Keratinocyte (primary cell): ENCODE measurements at regions not wholly inside any gene's neighbourhood (a gene's known extent, or its start where the extent isn't known, plus 50 kb on each side); places are given as distances from the start of the nearest gene placed in this dataset.

Experiments
- DNase-seq: peaks from one replicate; pipeline ENCODE4 v3.0.0-alpha.2; 2011; ENCODE audit warnings: low read depth, missing footprints, low spot score
- FAIRE-seq: peaks from 2 replicates; lab custom pipeline; 2011; peaks lifted over from hg19 to GRCh38; lab: Jason Lieb, UNC
- H2AFZ ChIP-seq: 2 replicates; pipeline ENCODE4 v1.6.0; 2012; ENCODE audit warnings: low read length, control low read depth, inconsistent platforms; ENCODE audit not compliant: control insufficient read depth
- H3K27ac ChIP-seq: 2 replicates; pipeline ENCODE4 v1.5.1; 2011; ENCODE audit warnings: low read length; ENCODE audit not compliant: control insufficient read depth, insufficient read depth
- H3K27me3 ChIP-seq: 3 replicates; pipeline ENCODE4 v1.6.0; 2011; ENCODE audit warnings: low read length; ENCODE audit not compliant: control insufficient read depth, insufficient read depth; ENCODE audit errors: extremely low read depth
- H3K36me3 ChIP-seq, 2 experiments: 2 replicates in 1 of 2; 3 replicates in 1 of 2; pipeline ENCODE4 v1.5.1; 2011; ENCODE audit warnings: low read length in 2 of 2, mild to moderate bottlenecking in 1 of 2; ENCODE audit not compliant: control insufficient read depth in 2 of 2, insufficient read depth in 2 of 2; ENCODE audit errors: extremely low read depth in 1 of 2
- H3K4me1 ChIP-seq: 3 replicates; pipeline ENCODE4 v1.5.1; 2011; ENCODE audit warnings: low read length; ENCODE audit not compliant: control insufficient read depth, insufficient read depth; ENCODE audit errors: extremely low read depth
- H3K4me2 ChIP-seq: 3 replicates; pipeline ENCODE4 v1.6.0; 2011; ENCODE audit warnings: low read depth, low read length; ENCODE audit not compliant: control insufficient read depth, insufficient read depth; ENCODE audit errors: extremely low read depth
- H3K4me3 ChIP-seq, 3 experiments: fragments of 200-600 bp in 1 of 3; sonication (generic) in 1 of 3; 2 replicates in 2 of 3; 3 replicates in 1 of 3; pipeline ENCODE4 v1.5.1; 2011 to 2016; ENCODE audit warnings: low read length in 3 of 3, mild to moderate bottlenecking in 3 of 3, control low read depth in 2 of 3, inconsistent platforms in 1 of 3, low read depth in 1 of 3, mixed read lengths in 1 of 3, mixed run types in 1 of 3, moderate library complexity in 1 of 3; ENCODE audit not compliant: control insufficient read depth in 2 of 3, insufficient read depth in 2 of 3; ENCODE audit errors: extremely low read depth in 1 of 3
- H3K79me2 ChIP-seq: 2 replicates; pipeline ENCODE4 v1.6.0; 2012; ENCODE audit warnings: low read length; ENCODE audit not compliant: control insufficient read depth, insufficient read depth
- H3K9ac ChIP-seq: 3 replicates; pipeline ENCODE4 v1.6.0; 2011; ENCODE audit warnings: low read length; ENCODE audit not compliant: control insufficient read depth, insufficient read depth; ENCODE audit errors: extremely low read depth
- H3K9me1 ChIP-seq: 3 replicates; pipeline ENCODE4 v1.6.0; 2011; ENCODE audit warnings: low read length; ENCODE audit not compliant: control insufficient read depth, insufficient read depth; ENCODE audit errors: extremely low read depth
- H3K9me3 ChIP-seq: 2 replicates; pipeline ENCODE4 v1.5.1; 2012; ENCODE audit warnings: low read depth, low read length; ENCODE audit not compliant: control insufficient read depth
- H4K20me1 ChIP-seq: 3 replicates; pipeline ENCODE4 v1.6.0; 2011; ENCODE audit warnings: low read length; ENCODE audit not compliant: control insufficient read depth, insufficient read depth; ENCODE audit errors: extremely low read depth
- CTCF ChIP-seq, 3 experiments: IDR thresholded peaks in 1 of 3; conservative IDR thresholded peaks in 1 of 3; optimal IDR thresholded peaks in 1 of 3; 2 replicates in 2 of 3; 3 replicates in 1 of 3; pipeline versions ENCODE3 to v1.5.1; 2011; ENCODE audit warnings: low read length in 3 of 3, mild to moderate bottlenecking in 3 of 3, moderate library complexity in 2 of 3, control low read depth in 1 of 3, inconsistent platforms in 1 of 3; ENCODE audit not compliant: insufficient read depth in 2 of 3; ENCODE audit errors: extremely low read depth in 1 of 3
- EZH2 ChIP-seq: IDR thresholded peaks from one replicate; pipeline ENCODE4 v1.6.1; 2012; ENCODE audit warnings: inconsistent platforms, mild to moderate bottlenecking, low read length, moderate library complexity
- dilution Hi-C: fragments of 300-500 bp; cut with MboI; formaldehyde crosslinking; loops from one replicate; pipeline ENCODE4 v1.7.0; 2020; ENCODE audit warnings: low sequenced_read_pairs; ENCODE audit not compliant: extremely low pct_ligation_motif_present

- FAIRE-seq (no peak), DNase-seq (no peak)
- no peaks in the 10 kb centered on the region for H3K9me1 ChIP-seq
- no peak overlapping the region for H3K9ac ChIP-seq
- peaks cover 2% of the 10 kb centered on the region for H3K9me3 ChIP-seq
- no peaks in the 10 kb centered on the region for H3K27me3 ChIP-seq
- no peak overlapping the region for H3K27ac ChIP-seq
- H3K79me2 ChIP-seq, result no peaks in the 10 kb centered on the region
- H3K4me2 ChIP-seq, result no peak overlapping the region
- H3K4me1 ChIP-seq, result no peaks in the 10 kb centered on the region
- dilution Hi-C loops, result no loop called here
- TF ChIP-seq CTCF (optimal IDR thresholded peaks at IDR 0.05 in 1 of 3, IDR thresholded peaks at IDR 0.05 in 1 of 3, conservative IDR thresholded peaks at IDR 0.05 in 1 of 3; ENCODE audit: extremely low read depth in 1 of 3, insufficient read depth in 2 of 3, low read length in 3 of 3) (no peak), EZH2 (no peak)
- H4K20me1 ChIP-seq, result no peaks in the 10 kb centered on the region
- no peak overlapping the region for H2AFZ ChIP-seq
- no peaks in the 10 kb centered on the region for H3K36me3 ChIP-seq
- no peak overlapping the region for H3K4me3 ChIP-seq
Measured at GRCh38 chr4:189206953-189207352, 733.7 kb upstream of the FRG1 start.

- dilution Hi-C loops, result no loop called here
- no peak overlapping the region for H3K9ac ChIP-seq
- FAIRE-seq (no peak), DNase-seq (no peak)
- H3K4me1 ChIP-seq, result no peaks in the 10 kb centered on the region
- no peaks in the 10 kb centered on the region for H4K20me1 ChIP-seq
- no peak overlapping the region for H3K4me3 ChIP-seq
- H3K36me3 ChIP-seq, result no peaks in the 10 kb centered on the region
- H3K4me2 ChIP-seq, result no peak overlapping the region
- H3K9me3 ChIP-seq, result peaks cover 2% of the 10 kb centered on the region
- no peaks in the 10 kb centered on the region for H3K9me1 ChIP-seq
- no peaks in the 10 kb centered on the region for H3K27me3 ChIP-seq
- no peaks in the 10 kb centered on the region for H3K79me2 ChIP-seq
- no peak overlapping the region for H2AFZ ChIP-seq
- no peak overlapping the region for H3K27ac ChIP-seq
- no peak for TF ChIP-seq CTCF (optimal IDR thresholded peaks at IDR 0.05 in 1 of 3, IDR thresholded peaks at IDR 0.05 in 1 of 3, conservative IDR thresholded peaks at IDR 0.05 in 1 of 3; ENCODE audit: extremely low read depth in 1 of 3, insufficient read depth in 2 of 3, low read length in 3 of 3)
- TF ChIP-seq EZH2, result no peak
Measured at GRCh38 chr4:189207872-189208271, 732.8 kb upstream of the FRG1 start.
